CD4-positive, alpha-beta T cell (primary cell): ENCODE measurements at regions not wholly inside any gene's neighbourhood (a gene's known extent, or its start where the extent isn't known, plus 50 kb on each side); places are given as distances from the start of the nearest gene placed in this dataset.

Experiments
- ATAC-seq: fragments of 200-7000 bp; cut with Tn5 transposase; one replicate; pipeline ENCODE4 v1.10.0; 2022; ENCODE audit warnings: mild to moderate bottlenecking; ENCODE audit not compliant: poor library complexity
- CTCF ChIA-PET: fragments of 350-600 bp; sonication (Branson Sonifier 250); formaldehyde crosslinking; loops from one replicate; lab custom pipeline; 2021; ENCODE audit warnings: antibody characterized with exemption, inconsistent platforms; lab: Charles Lee
- POLR2A ChIA-PET: fragments of 350-600 bp; sonication (Branson Sonifier 250); formaldehyde crosslinking; loops from one replicate; lab custom pipeline; 2021; ENCODE audit warnings: antibody characterized with exemption, inconsistent platforms; lab: Charles Lee
- DNase-seq, 14 experiments: peaks; one replicate each; pipeline ENCODE4 v3.0.0-alpha.2; 2013 to 2020; ENCODE audit warnings: mixed read lengths in 2 of 14
- H3K27ac ChIP-seq, 2 donors: one replicate each; pipeline versions ENCODE4 v1.5.1 to v1.7.0; 2013; ENCODE audit warnings: low read length in 2 of 2, low read depth in 1 of 2, mild to moderate bottlenecking in 1 of 2
- H3K27me3 ChIP-seq, 2 experiments: 1 replicate in 1 of 2; 2 replicates in 1 of 2; pipeline versions ENCODE4 v1.6.1 to v1.7.0; 2013; ENCODE audit warnings: low read length in 2 of 2, control low read depth in 1 of 2, mild to moderate bottlenecking in 1 of 2, moderate library complexity in 1 of 2; ENCODE audit not compliant: insufficient read depth in 2 of 2, control insufficient read depth in 1 of 2
- H3K36me3 ChIP-seq: one replicate; pipeline ENCODE4 v1.6.1; 2013; ENCODE audit warnings: low read length, control low read depth; ENCODE audit not compliant: insufficient read depth
- H3K4me1 ChIP-seq: one replicate; pipeline ENCODE4 v1.6.1; 2013; ENCODE audit warnings: low read length, control low read depth; ENCODE audit not compliant: insufficient read depth
- H3K4me3 ChIP-seq: one replicate; pipeline ENCODE4 v1.5.1; 2013; ENCODE audit warnings: mild to moderate bottlenecking, low read length, moderate library complexity
- H3K9me3 ChIP-seq, 2 experiments: 1 replicate in 1 of 2; 2 replicates in 1 of 2; pipeline versions ENCODE4 v1.6.1 to v1.7.0; 2013; ENCODE audit warnings: low read length in 2 of 2, mild to moderate bottlenecking in 2 of 2, control low read depth in 1 of 2, moderate library complexity in 1 of 2; ENCODE audit not compliant: control insufficient read depth in 1 of 2, insufficient read depth in 1 of 2
- H3K27ac Mint-ChIP-seq: one replicate; pipeline ENCODE4 v1.8.0; 2020; ENCODE audit warnings: mixed read lengths
- H3K27me3 Mint-ChIP-seq: one replicate; pipeline ENCODE4 v1.8.0; 2021; ENCODE audit warnings: mixed read lengths
- H3K36me3 Mint-ChIP-seq: one replicate; pipeline ENCODE4 v1.8.0; 2021; ENCODE audit warnings: low read depth, mixed read lengths
- H3K4me1 Mint-ChIP-seq: one replicate; pipeline ENCODE4 v1.8.0; 2021; ENCODE audit warnings: low read depth, mixed read lengths
- H3K4me3 Mint-ChIP-seq: one replicate; pipeline ENCODE4 v1.8.0; 2020; ENCODE audit warnings: mild to moderate bottlenecking, mixed read lengths
- H3K9me3 Mint-ChIP-seq: one replicate; pipeline ENCODE4 v1.8.0; 2020; ENCODE audit warnings: mixed read lengths
- intact Hi-C, 2 experiments: fragments of 100-400 bp; cut with DNase I in 1 of 2; cut with micrococcal nuclease in 1 of 2; formaldehyde crosslinking; loops; one replicate each; pipeline versions ENCODE4 v1.15.1 to v1.9.0; 2023 to 2025; cut with DNase I, micrococcal nuclease
- TF ChIP-seq, protein P1 (sequence below): fragments of 200-600 bp; IDR thresholded peaks from one replicate; pipeline ENCODE4 v1.8.0; 2022; ENCODE audit warnings: antibody characterized with exemption, mild to moderate bottlenecking

- CTCF ChIA-PET = no interaction called here
- POLR2A ChIA-PET = no interaction called here
These were observed 1404.4 kb downstream of the HACE1 start for GRCh38 chr6:103455275-103455674.

GRCh38 chr6:103409475-103409874 is 1450.2 kb downstream of the HACE1 start:
- H3K27me3 Mint-ChIP-seq = no peaks in the 10 kb centered on the region
- POLR2A ChIA-PET = no interaction called here
- Histone ChIP-seq H3K4me3 (no peak overlapping the region), H3K4me1 (no peaks in the 10 kb centered on the region), H3K27me3 (no peaks in the 10 kb centered on the region), H3K36me3 (no peaks in the 10 kb centered on the region), H3K27ac (no peak overlapping the region), H3K9me3 (peaks cover 0 to 5% of the 10 kb centered on the region in 2 experiments)
- CTCF ChIA-PET = no interaction called here
- no peak for ATAC-seq
- no peaks in the 10 kb centered on the region for H3K4me1 Mint-ChIP-seq
- no peak overlapping the region for H3K4me3 Mint-ChIP-seq
- H3K36me3 Mint-ChIP-seq = no peaks in the 10 kb centered on the region
- H3K27ac Mint-ChIP-seq = no peak overlapping the region
- peaks cover 4% of the 10 kb centered on the region for H3K9me3 Mint-ChIP-seq
- intact Hi-C loops = no loop called here
- DNase-seq = no peak
- TF ChIP-seq, protein P1, sequence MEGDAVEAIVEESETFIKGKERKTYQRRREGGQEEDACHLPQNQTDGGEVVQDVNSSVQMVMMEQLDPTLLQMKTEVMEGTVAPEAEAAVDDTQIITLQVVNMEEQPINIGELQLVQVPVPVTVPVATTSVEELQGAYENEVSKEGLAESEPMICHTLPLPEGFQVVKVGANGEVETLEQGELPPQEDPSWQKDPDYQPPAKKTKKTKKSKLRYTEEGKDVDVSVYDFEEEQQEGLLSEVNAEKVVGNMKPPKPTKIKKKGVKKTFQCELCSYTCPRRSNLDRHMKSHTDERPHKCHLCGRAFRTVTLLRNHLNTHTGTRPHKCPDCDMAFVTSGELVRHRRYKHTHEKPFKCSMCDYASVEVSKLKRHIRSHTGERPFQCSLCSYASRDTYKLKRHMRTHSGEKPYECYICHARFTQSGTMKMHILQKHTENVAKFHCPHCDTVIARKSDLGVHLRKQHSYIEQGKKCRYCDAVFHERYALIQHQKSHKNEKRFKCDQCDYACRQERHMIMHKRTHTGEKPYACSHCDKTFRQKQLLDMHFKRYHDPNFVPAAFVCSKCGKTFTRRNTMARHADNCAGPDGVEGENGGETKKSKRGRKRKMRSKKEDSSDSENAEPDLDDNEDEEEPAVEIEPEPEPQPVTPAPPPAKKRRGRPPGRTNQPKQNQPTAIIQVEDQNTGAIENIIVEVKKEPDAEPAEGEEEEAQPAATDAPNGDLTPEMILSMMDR = no peak

More at GRCh38 chr6:103455275-103455674, 1404.4 kb downstream of the HACE1 start:
- Mint-ChIP-seq H3K27me3 (no peaks in the 10 kb centered on the region), H3K4me3 (no peak overlapping the region), H3K9me3 (peaks cover 3% of the 10 kb centered on the region), H3K27ac (no peak overlapping the region), H3K36me3 (no peaks in the 10 kb centered on the region), H3K4me1 (no peaks in the 10 kb centered on the region)
- no peak for ATAC-seq
- TF ChIP-seq, protein P1 = no peak
- Histone ChIP-seq H3K4me3 (no peak overlapping the region), H3K36me3 (no peaks in the 10 kb centered on the region), H3K27me3 (no peaks in the 10 kb centered on the region), H3K4me1 (no peaks in the 10 kb centered on the region), H3K27ac (no peak overlapping the region), H3K9me3 (peaks cover 0 to 5% of the 10 kb centered on the region in 2 experiments)
- intact Hi-C loops = no loop called here
- DNase-seq = no peak

DNA sequence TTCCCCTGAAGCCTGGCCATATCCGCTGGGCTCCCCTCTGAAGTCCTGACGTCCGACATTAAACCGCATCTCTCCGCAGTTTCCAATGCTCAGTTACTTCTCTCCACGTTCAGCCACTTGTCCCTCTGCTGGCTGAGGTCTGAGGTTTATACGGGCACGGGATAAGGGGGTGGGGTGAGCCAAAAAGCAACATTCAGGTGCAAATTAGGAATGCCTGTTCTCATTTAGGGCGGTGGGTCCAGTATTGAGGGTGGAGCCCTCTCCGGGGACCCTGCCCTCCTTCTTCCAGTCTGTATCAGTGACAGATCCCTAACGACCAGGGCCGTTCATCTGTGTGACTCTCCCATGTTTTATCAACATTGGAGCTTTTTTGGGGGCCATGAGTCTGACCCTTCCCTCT is 1454.4 kb downstream of the HACE1 start:
- ChIA-PET CTCF (no interaction called here), POLR2A (no interaction called here)
- H3K27ac Mint-ChIP-seq = no peak overlapping the region
- DNase-seq = no peak
- Histone ChIP-seq H3K27me3 (no peaks in the 10 kb centered on the region), H3K27ac (no peak overlapping the region), H3K9me3 (peaks cover 4 to 6% of the 10 kb centered on the region in 2 experiments), H3K4me3 (no peak overlapping the region), H3K4me1 (no peaks in the 10 kb centered on the region), H3K36me3 (no peaks in the 10 kb centered on the region)
- intact Hi-C loops = no loop called here
- ATAC-seq = no peak
- H3K27me3 Mint-ChIP-seq = no peaks in the 10 kb centered on the region
- TF ChIP-seq, protein P1 = no peak
- no peaks in the 10 kb centered on the region for H3K36me3 Mint-ChIP-seq
- no peak overlapping the region for H3K4me3 Mint-ChIP-seq
- no peaks in the 10 kb centered on the region for H3K4me1 Mint-ChIP-seq
- H3K9me3 Mint-ChIP-seq = peaks cover 7% of the 10 kb centered on the region
